Activated T-helper 2 cell treated with anti-CD3 and anti-CD28 coated beads, Interferon-gamma antibody, Interleukin-2, Interleukin-4, amounts not matched to agents 10 μg/mL and 5 μg/mL and 100 μg/mL, durations not matched to agents 14 hours and 24 hours and 36 hours (primary cell): ENCODE measurements at regions not wholly inside any gene's neighbourhood (a gene's known extent, or its start where the extent isn't known, plus 50 kb on each side); places are given as distances from the start of the nearest gene placed in this dataset.
"Not testable (repeated sequence)": the region's sequence is repeated elsewhere in the genome, so short reads cannot be mapped to it uniquely, and the experiment has no call there.

Experiments
- DNase-seq: peaks from one replicate; pipeline ENCODE4 v3.0.0; 2021; ENCODE audit warnings: low spot score
- H3K27ac Mint-ChIP-seq: one replicate; pipeline ENCODE4 v1.8.0; 2021; ENCODE audit warnings: mixed read lengths
- H3K27me3 Mint-ChIP-seq: one replicate; pipeline ENCODE4 v1.8.0; 2021; ENCODE audit warnings: low read depth, mixed read lengths
- H3K36me3 Mint-ChIP-seq: one replicate; pipeline ENCODE4 v1.8.0; 2021; ENCODE audit warnings: low read depth, mixed read lengths
- H3K4me1 Mint-ChIP-seq: one replicate; pipeline ENCODE4 v1.8.0; 2021; ENCODE audit warnings: low read depth, mixed read lengths
- H3K4me3 Mint-ChIP-seq: one replicate; pipeline ENCODE4 v1.8.0; 2021; ENCODE audit warnings: low read depth, mild to moderate bottlenecking, moderate library complexity, mixed read lengths
- H3K9me3 Mint-ChIP-seq: one replicate; pipeline ENCODE4 v1.8.0; 2021; ENCODE audit warnings: mixed read lengths
- intact Hi-C: fragments of 100-400 bp; cut with micrococcal nuclease; formaldehyde crosslinking; loops from one replicate; pipeline ENCODE4 v1.15.1; 2023

DNA sequence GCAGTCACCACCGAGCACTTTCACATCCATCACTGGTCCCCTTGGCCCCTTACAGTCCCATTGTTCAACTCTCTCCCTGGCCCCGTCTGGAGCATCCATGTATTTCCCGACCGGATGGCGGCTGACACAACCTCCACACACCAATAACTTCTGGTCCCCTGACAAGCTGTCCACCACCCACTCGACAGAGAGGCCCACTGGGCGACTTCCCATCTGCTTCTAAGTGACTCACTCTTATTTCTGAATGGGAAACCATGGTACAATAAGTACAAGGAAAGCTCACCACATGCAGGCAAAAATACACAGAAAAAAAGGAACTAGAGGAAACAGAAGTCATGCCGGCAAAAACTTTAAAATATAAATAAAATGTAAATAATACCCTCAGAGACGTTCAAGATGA, 82.9 kb upstream of the RAB12 start:
- DNase-seq, result no peak
- Mint-ChIP-seq H3K27me3 (peaks cover 13% of the 10 kb centered on the region), H3K4me1 (no peaks in the 10 kb centered on the region), H3K27ac (no peak overlapping the region), H3K9me3 (peaks cover 22% of the 10 kb centered on the region), H3K4me3 (no peak overlapping the region), H3K36me3 (no peaks in the 10 kb centered on the region)
- intact Hi-C loops, result no loop called here

DNA sequence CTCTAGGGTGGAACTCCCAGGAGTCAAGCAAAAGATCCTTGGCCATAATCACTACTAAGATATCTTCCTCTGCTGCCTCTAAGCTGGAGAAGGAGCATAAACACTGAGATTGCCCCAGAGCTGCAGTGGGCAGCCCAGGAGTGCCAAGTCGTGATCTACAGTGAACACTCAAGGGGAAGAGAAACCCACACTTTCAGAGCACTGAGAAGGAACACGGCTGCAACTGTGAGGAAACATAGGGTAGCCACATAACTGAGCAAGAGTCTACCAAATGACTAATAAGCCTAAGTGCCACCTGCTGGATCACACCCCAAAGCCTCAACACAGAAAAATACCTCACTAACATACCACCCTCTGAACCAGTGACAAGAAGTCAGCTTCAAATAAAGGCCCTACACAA, 79.6 kb upstream of the RAB12 start:
- no peaks in the 10 kb centered on the region for H3K4me1 Mint-ChIP-seq
- H3K36me3 Mint-ChIP-seq, result no peaks in the 10 kb centered on the region
- H3K4me3 Mint-ChIP-seq, result no peak overlapping the region
- H3K27ac Mint-ChIP-seq, result no peak overlapping the region
- peaks cover 13% of the 10 kb centered on the region for H3K27me3 Mint-ChIP-seq
- intact Hi-C loops, result no loop called here
- DNase-seq, result no peak
- H3K9me3 Mint-ChIP-seq, result peaks cover 43% of the 10 kb centered on the region

DNA sequence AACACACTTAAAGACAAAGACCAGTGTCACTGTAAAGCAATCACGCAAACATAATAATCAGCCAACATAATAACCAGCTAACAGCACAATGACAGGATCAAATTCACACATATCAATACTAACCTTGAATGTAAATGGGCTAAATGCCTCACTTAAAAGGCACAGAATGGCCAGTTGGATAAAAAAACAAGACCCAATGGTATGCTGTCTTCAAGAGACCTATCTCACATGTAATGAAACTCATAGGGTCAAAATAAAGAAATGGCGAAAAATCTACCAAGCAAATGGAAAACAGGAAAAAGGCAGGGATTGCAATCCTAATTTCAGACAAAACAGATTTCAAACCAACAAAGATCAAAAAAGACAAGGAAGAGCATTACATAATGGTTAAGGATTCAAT, 78.2 kb upstream of the RAB12 start:
- DNase-seq, H3K4me1 Mint-ChIP-seq, H3K4me3 Mint-ChIP-seq, H3K27ac Mint-ChIP-seq, H3K36me3 Mint-ChIP-seq, intact Hi-C loops, H3K27me3 Mint-ChIP-seq: not testable (repeated sequence)
- peaks cover 43% of the 10 kb centered on the region for H3K9me3 Mint-ChIP-seq

DNA sequence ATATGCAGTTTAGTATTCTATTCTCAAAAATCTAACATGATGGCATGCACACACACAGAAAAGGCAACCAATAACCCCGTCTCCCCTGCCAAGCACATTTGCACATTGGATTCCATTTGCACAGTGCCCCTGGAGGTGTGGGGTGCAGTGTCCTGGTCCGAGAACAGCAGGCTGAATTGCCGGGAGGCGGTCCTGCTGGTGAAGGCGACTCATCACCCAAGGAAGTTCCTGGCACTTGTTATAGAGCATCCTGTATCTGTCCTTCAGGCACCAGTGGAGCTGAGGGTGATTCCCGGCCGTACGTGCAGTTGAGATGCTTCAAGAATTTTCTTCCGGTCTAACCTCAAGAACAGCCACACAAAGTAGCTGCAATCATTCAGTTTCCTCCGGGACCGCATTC, 73.0 kb upstream of the RAB12 start:
- peaks cover 22% of the 10 kb centered on the region for H3K9me3 Mint-ChIP-seq
- no peaks in the 10 kb centered on the region for H3K27me3 Mint-ChIP-seq
- intact Hi-C loops, result no loop called here
- H3K36me3 Mint-ChIP-seq, result no peaks in the 10 kb centered on the region
- H3K4me1 Mint-ChIP-seq, result no peaks in the 10 kb centered on the region
- H3K27ac Mint-ChIP-seq, result no peak overlapping the region
- DNase-seq, result no peak
- H3K4me3 Mint-ChIP-seq, result no peak overlapping the region

DNA sequence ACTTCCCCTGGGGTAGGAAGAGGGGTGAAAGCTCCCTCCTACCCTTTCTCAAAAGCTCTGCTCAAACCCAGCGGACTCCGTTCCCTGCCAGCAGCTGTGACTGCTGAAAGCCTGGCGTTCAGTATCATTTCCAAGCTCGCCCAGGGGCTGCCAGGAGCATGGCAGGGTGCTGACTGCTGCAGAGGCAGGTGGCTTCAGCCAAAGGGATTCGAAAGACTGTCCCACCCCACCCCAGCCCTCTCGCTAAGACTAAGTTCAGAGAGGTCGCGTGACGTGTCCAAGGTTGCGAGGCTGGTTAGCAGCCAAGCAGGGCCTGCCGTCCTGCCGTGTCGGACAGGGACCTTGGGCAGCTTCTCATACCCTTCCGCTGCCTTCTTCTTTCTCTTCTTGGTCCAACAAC, 72.3 kb upstream of the RAB12 start:
- intact Hi-C loops, result no loop called here
- H3K4me3 Mint-ChIP-seq, result no peak overlapping the region
- H3K4me1 Mint-ChIP-seq, result no peaks in the 10 kb centered on the region
- H3K36me3 Mint-ChIP-seq, result no peaks in the 10 kb centered on the region
- H3K27me3 Mint-ChIP-seq, result no peaks in the 10 kb centered on the region
- H3K27ac Mint-ChIP-seq, result no peak overlapping the region
- DNase-seq, result no peak
- H3K9me3 Mint-ChIP-seq, result peaks cover 15% of the 10 kb centered on the region

DNA sequence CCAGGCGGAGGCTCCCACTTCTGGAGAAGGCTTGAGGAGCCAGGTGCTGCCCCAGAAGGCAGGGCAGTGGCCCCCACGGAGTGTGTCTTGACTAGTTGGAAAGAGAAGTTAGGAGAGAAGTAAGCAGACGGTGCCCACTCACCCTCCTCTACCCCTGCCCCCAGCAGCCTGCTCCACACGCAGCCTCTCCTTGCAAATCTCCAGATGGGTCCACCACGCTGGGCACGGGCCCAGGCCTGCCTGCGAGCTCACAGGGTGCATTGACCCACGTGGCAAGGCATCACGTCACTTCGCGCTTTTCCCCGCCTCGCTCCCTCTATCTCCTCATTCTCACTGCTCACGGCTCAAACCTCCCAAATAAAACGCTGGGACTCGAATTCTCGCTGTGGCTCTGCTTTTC, 71.8 kb upstream of the RAB12 start:
- Mint-ChIP-seq H3K4me1 (no peaks in the 10 kb centered on the region), H3K27ac (no peak overlapping the region), H3K36me3 (no peaks in the 10 kb centered on the region), H3K9me3 (peaks cover 10% of the 10 kb centered on the region), H3K4me3 (no peak overlapping the region), H3K27me3 (no peaks in the 10 kb centered on the region)
- intact Hi-C loops, result no loop called here
- no peak for DNase-seq

DNA sequence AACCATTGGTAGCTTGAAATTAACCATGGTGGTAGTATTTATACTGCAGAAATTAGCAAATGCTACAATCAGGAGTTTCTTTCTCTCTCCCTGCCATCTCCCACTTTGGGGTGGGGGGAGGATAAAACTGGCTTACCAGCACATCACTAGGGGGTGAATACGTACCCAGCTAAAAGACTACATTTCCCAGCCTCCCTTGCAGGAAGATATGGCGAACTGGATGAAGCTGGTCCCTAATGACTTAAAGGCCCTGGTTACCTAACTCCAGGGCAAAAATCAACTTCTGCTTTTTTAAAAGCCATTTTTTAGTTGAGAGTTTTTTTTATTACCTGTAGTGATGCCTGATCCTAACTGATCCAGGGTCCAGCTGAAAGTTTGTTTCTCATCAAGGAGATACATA, 70.3 kb upstream of the RAB12 start:
- intact Hi-C loops, result no loop called here
- H3K9me3 Mint-ChIP-seq, result no peaks in the 10 kb centered on the region
- no peaks in the 10 kb centered on the region for H3K27me3 Mint-ChIP-seq
- no peak for DNase-seq
- no peaks in the 10 kb centered on the region for H3K4me1 Mint-ChIP-seq
- no peak overlapping the region for H3K27ac Mint-ChIP-seq
- H3K36me3 Mint-ChIP-seq, result no peaks in the 10 kb centered on the region
- H3K4me3 Mint-ChIP-seq, result no peak overlapping the region

DNA sequence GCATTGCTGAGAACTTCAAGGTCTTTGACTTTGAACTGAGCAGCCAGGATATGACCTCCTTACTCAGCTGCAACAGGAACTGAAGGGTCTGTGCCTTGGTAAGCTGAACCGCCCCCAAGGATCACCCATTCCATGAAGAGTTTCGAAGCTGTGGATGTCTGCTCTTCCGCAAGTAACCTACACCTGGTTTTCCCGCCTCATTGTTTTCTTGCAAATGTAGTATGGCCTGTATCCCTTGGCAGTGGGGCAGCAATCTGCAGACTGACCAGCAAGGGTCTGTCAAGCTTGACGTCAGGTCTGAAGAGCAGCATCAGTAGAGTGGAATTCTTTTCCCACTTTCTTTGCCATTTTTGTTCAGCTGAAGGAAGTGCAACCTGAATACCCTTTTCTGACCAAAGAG, 62.6 kb upstream of the RAB12 start:
- intact Hi-C loops, result no loop called here
- H3K27ac Mint-ChIP-seq, result no peak overlapping the region
- no peaks in the 10 kb centered on the region for H3K4me1 Mint-ChIP-seq
- H3K27me3 Mint-ChIP-seq, result no peaks in the 10 kb centered on the region
- no peak overlapping the region for H3K4me3 Mint-ChIP-seq
- H3K9me3 Mint-ChIP-seq, result no peaks in the 10 kb centered on the region
- DNase-seq, result no peak
- no peaks in the 10 kb centered on the region for H3K36me3 Mint-ChIP-seq

DNA sequence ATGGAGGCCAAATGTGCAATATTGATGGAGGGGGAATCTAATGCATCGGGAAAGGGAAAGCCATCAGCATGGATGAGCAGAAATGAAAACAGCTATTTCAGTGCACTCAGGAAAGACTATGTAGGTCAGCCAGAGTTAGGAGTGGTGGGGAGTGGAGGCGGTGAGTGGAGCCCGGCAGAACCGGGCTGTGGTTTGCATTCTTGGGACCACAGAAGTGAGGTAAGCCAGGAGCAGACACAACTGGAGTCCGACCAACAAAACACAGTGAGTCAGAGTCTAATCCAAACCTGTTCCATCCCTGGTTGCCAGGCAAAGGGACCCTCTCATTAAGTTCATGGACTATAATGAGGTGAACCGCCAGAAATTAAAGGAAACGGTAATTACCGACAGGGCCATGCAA, 61.1 kb upstream of the RAB12 start:
- Mint-ChIP-seq H3K27me3 (no peaks in the 10 kb centered on the region), H3K36me3 (no peaks in the 10 kb centered on the region), H3K4me1 (no peaks in the 10 kb centered on the region), H3K9me3 (no peaks in the 10 kb centered on the region), H3K27ac (no peak overlapping the region), H3K4me3 (no peak overlapping the region)
- intact Hi-C loops, result no loop called here
- no peak for DNase-seq

DNA sequence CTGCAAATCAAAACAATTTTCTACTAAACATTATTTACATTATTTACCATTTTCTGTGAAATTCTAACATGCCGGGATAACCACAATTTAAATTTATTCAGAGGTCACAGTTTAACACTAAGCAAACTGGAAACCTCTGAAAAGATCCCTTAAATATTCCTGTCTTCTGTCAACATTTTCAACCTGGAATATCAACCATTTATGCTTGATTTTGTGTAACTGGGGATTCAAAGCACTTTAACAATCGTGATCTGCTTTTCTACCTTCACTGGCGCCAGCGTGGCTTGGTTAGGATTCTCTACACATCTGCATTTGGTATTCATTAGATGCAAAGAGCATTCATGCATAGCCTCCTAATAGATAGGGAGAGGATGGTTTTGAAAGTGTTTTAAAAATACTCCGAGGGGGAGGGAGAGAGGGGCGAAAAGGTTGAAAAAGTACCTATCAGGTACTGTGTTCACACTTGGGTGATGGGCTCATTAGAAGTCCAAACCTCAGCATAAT, 59.9 kb upstream of the RAB12 start:
- no peak overlapping the region for H3K4me3 Mint-ChIP-seq
- no peaks in the 10 kb centered on the region for H3K9me3 Mint-ChIP-seq
- no peaks in the 10 kb centered on the region for H3K36me3 Mint-ChIP-seq
- DNase-seq, result no peak
- H3K4me1 Mint-ChIP-seq, result no peaks in the 10 kb centered on the region
- no peaks in the 10 kb centered on the region for H3K27me3 Mint-ChIP-seq
- no peak overlapping the region for H3K27ac Mint-ChIP-seq
- intact Hi-C loops, result no loop called here

DNA sequence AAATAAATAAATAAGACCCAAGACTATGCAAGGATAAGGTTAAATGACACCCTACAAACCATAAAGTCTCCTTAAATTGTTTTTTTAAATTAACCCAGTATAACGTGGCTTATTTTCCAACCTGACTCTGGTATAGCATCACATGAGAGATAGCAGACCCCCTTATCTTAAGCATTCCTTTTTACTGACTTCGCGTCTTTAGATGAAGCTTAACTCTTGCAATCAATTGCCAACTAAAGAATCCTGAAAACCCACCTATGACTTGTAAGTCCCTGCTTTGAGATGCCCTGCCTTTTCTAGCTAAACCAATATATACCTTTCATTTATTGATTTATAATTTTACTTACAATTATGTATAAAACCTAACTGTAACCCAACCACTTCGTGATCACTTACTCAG, 57.1 kb upstream of the RAB12 start:
- no peak overlapping the region for H3K27ac Mint-ChIP-seq
- DNase-seq, result no peak
- H3K9me3 Mint-ChIP-seq, result no peaks in the 10 kb centered on the region
- intact Hi-C loops, result no loop called here
- H3K27me3 Mint-ChIP-seq, result no peaks in the 10 kb centered on the region
- no peaks in the 10 kb centered on the region for H3K36me3 Mint-ChIP-seq
- no peak overlapping the region for H3K4me3 Mint-ChIP-seq
- H3K4me1 Mint-ChIP-seq, result no peaks in the 10 kb centered on the region

DNA sequence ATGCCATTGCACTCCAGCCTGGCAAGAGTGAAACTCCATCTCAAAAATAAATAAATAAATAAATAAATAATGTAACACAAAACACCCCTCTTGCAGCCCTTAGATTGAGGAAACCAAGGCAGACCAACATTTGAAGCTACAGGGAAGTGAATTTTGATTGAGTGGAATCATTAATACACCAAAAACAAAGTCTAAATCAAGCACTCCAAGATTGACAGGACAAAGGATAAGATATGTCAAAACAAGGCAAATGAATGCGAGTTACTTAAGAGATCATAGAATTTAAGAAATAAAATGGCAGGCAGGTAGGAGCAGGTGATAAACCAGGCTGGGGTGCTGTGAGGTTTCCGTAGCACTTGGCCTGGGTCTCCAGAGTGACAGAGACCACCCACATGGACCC, 54.9 kb upstream of the RAB12 start:
- no peaks in the 10 kb centered on the region for H3K4me1 Mint-ChIP-seq

DNA sequence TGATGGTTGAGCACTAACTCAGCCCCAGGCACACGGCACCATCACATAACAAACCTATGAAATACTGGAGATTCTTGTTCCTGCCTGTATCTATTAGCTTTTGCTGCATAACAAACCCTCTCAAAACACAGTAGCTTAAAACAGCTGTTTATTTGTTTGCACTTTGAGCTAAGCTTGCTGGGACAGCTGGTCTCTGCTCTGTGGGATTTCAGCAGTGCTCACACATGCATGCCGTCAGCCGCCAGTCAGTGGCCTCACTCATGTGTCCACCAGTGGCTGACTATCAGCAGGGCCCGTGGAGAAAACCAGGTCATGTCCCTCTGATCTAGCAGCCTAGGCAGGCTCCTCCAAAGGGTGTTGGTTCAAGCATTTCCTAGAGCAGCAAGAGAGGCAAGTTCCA, 52.8 kb upstream of the RAB12 start:
- Mint-ChIP-seq H3K4me3 (no peak overlapping the region), H3K36me3 (no peaks in the 10 kb centered on the region), H3K27ac (no peak overlapping the region), H3K4me1 (no peaks in the 10 kb centered on the region), H3K9me3 (no peaks in the 10 kb centered on the region), H3K27me3 (no peaks in the 10 kb centered on the region)
- no peak for DNase-seq
- intact Hi-C loops, result no loop called here

More for the DNA sequence above, 54.9 kb upstream of the RAB12 start:
- Mint-ChIP-seq H3K27ac (no peak overlapping the region), H3K4me3 (no peak overlapping the region), H3K27me3 (no peaks in the 10 kb centered on the region), H3K36me3 (no peaks in the 10 kb centered on the region), H3K9me3 (no peaks in the 10 kb centered on the region)
- intact Hi-C loops, result no loop called here
- DNase-seq, result no peak
